ENCODE measurements at regions not wholly inside any gene's neighbourhood (a gene's known extent, or its start where the extent isn't known, plus 50 kb on each side); places are given as distances from the start of the nearest gene placed in this dataset.
A peak's percentile ranks its signal among the peaks of the same experiment; 100 is the strongest.

GRCh38 chr4:107509615-107510014, 210.4 kb downstream of the PAPSS1 start:
- ChIA-PET POLR2A (ENCODE audit: unreplicated experiment) (no interaction called here), CTCF (no interaction called here)
- no peak overlapping the region for H2BK120ac ChIP-seq (ENCODE audit: low read depth, low read length)
- H3K14ac ChIP-seq (replicated peaks; ENCODE audit: low read depth, low read length), result no peak overlapping the region
- H3K4me2 ChIP-seq (ENCODE audit: low read depth, low read length), result no peak overlapping the region
- no peaks in the 10 kb centered on the region for H3K4me1 ChIP-seq (ENCODE audit: control insufficient read depth, insufficient read depth, low read length)
- H3K9me3 ChIP-seq (ENCODE audit: control insufficient read depth, insufficient read depth, low read length), result no peaks in the 10 kb centered on the region
- no peak overlapping the region for H2BK15ac ChIP-seq (ENCODE audit: low read depth, low read length)
- no peak overlapping the region for H3K4me3 ChIP-seq (ENCODE audit: insufficient read depth, low read depth, low read length)
- no peak overlapping the region for H4K5ac ChIP-seq (ENCODE audit: low read depth, low read length)
- H4K20me1 ChIP-seq (ENCODE audit: insufficient read depth, low read length), result no peaks in the 10 kb centered on the region
- no peak overlapping the region for H2AK9ac ChIP-seq (replicated peaks; ENCODE audit: low read depth, low read length, poor library complexity)
- no peak overlapping the region for H4K91ac ChIP-seq (ENCODE audit: insufficient read depth, low read depth, low read length)
- no peak overlapping the region for H2BK5ac ChIP-seq (ENCODE audit: low read depth, low read length, poor library complexity, severe bottlenecking)
- H3K23ac ChIP-seq (ENCODE audit: low read depth, low read length), result no peak overlapping the region
- no peak overlapping the region for H2AK5ac ChIP-seq (ENCODE audit: low read depth, low read length)
- in situ Hi-C loops (cut with MboI; ENCODE audit: low sequenced_read_pairs) (no loop called here), intact Hi-C loops (cut with micrococcal nuclease) (no loop called here), dilution Hi-C loops (cut with HindIII; ENCODE audit: low sequenced_read_pairs, unreplicated experiment) (no loop called here)
- H3K79me1 ChIP-seq (ENCODE audit: low read depth in 1 of 2, low read length in 2 of 2), result no peaks in the 10 kb centered on the region
- no peak overlapping the region for H2BK20ac ChIP-seq (ENCODE audit: low read depth, low read length)
- ATAC-seq (ENCODE audit: low read depth) (no peak), DNase-seq (no peak)
- no peaks in the 10 kb centered on the region for H3K9me1 ChIP-seq (ENCODE audit: insufficient read depth, low read length)
- no peak overlapping the region for H3K9ac ChIP-seq (ENCODE audit: low read depth, low read length)
- H3K27me3 ChIP-seq (ENCODE audit: control insufficient read depth, insufficient read depth, low read length), result no peaks in the 10 kb centered on the region
- TF ChIP-seq CTCF (conservative IDR thresholded peaks at IDR 0.05; ENCODE audit: low read depth, low read length), result no peak
- peak; percentile 45 for TF ChIP-seq MAFK (IDR thresholded peaks at IDR 0.05; ENCODE audit: low read depth, low read length)
- H3K4ac ChIP-seq (ENCODE audit: low read depth, low read length), result no peak overlapping the region
- no peak overlapping the region for H3K56ac ChIP-seq (ENCODE audit: extremely low read depth, insufficient read depth, low read length)
- no peak overlapping the region for H4K8ac ChIP-seq (ENCODE audit: low read depth in 2 of 2, low read length in 2 of 2)
- H3K18ac ChIP-seq (ENCODE audit: low read depth, low read length), result no peak overlapping the region
- no TSS peak for BruUV-seq (replicated peaks)
- no peak overlapping the region for H3K27ac ChIP-seq (ENCODE audit: insufficient read depth, low read length)
- no peak overlapping the region for H2AFZ ChIP-seq (replicated peaks; ENCODE audit: low read length, poor library complexity)
- H3K36me3 ChIP-seq (ENCODE audit: control insufficient read depth, insufficient read depth, low read length), result no peaks in the 10 kb centered on the region
